ENCODE measurements at regions not wholly inside any gene's neighbourhood (a gene's known extent, or its start where the extent isn't known, plus 50 kb on each side); places are given as distances from the start of the nearest gene placed in this dataset.

DNA sequence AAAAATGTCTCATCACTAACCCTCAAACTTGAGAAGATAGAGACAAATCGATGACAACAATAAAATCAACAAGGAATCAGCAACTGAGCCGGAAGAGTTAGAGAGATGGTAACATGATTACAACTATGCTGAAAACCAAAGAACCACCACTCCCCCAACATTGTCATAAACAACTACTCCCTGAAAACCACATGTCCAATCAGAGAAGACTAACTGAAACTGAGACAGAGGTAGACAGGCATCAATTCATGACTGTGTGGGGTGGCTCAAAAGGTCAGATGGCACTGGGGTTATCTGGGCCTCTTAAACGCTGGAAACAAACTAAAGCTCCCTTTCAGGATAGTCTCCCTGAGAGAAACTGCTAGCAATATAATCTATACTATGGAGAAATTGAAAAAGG, 488.8 kb downstream of the KCTD12 start:
- 53% methylated on average over 3 of the region's 3 CpGs for WGBS
- H3K36me3 ChIP-seq (ENCODE audit: control insufficient read depth in 4 of 4, insufficient read depth in 3 of 4, low read depth in 1 of 4, low read length in 3 of 4): no peaks in the 10 kb centered on the region

DNA sequence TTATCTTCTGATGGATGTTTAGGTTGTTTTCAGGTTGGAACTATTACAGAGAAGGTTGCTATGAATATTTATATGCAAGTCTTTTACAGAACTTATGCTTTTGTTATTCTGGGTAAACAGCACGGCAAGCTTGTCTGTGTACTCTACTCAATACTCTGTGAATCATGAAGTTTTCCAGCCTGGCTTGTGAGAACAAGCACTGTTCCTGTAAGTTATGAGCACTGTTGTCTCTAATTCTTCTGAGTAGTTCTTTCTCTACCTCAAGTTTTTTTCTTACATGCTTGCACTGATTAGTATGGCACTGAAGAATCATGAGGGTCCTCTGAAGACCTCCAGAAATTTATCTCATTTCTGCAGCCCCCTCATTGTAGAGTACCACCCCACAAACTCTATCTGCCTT, 496.9 kb downstream of the KCTD12 start:
- no peak for TF ChIP-seq ZBTB33 (IDR thresholded peaks at IDR 0.05)
- TF ChIP-seq GABPA (IDR thresholded peaks at IDR 0.05 in 1 of 2, conservative IDR thresholded peaks at IDR 0.05 in 1 of 2): no peak
- no peak for TF ChIP-seq TAF1 (conservative IDR thresholded peaks at IDR 0.05)
- TF ChIP-seq NR2F2 (IDR thresholded peaks at IDR 0.05): no peak
- TF ChIP-seq JUND (IDR thresholded peaks at IDR 0.05): no peak
- no peak for TF ChIP-seq CTCF (IDR thresholded peaks at IDR 0.05; ENCODE audit: low read depth, low read length, missing input control)
- TF ChIP-seq RXRA (IDR thresholded peaks at IDR 0.05): no peak
- TF ChIP-seq EGR1 (IDR thresholded peaks at IDR 0.05; ENCODE audit: low read depth in 2 of 2): no peak
- no peak for TF ChIP-seq YY1 (IDR thresholded peaks at IDR 0.05)
- TF ChIP-seq RAD21 (IDR thresholded peaks at IDR 0.05): no peak
- TF ChIP-seq FOXA2 (IDR thresholded peaks at IDR 0.05): no peak
- no peak for TF ChIP-seq FOXA1 (IDR thresholded peaks at IDR 0.05)
- no peak for DNase-seq (ENCODE audit: low spot score)
- no peaks in the 10 kb centered on the region for H3K4me1 ChIP-seq (ENCODE audit: control insufficient read depth in 4 of 4, insufficient read depth in 4 of 4, low read length in 3 of 4)
- peaks cover 0 to 3% (median 0%) of the 10 kb centered on the region in 4 donors for H3K27me3 ChIP-seq (ENCODE audit: control insufficient read depth in 4 of 4, insufficient read depth in 4 of 4, low read length in 3 of 4)
- no peaks in the 10 kb centered on the region for H3K9me3 ChIP-seq (ENCODE audit: control insufficient read depth in 4 of 4, low read length in 3 of 4)
- no peak overlapping the region for H3K9ac ChIP-seq (ENCODE audit: low read depth in 1 of 2, low read length in 2 of 2)
- 53% methylated on average over 1 of the region's 1 CpG for WGBS
- H3K27ac ChIP-seq (ENCODE audit: low read depth in 1 of 2, low read length in 2 of 2): no peak overlapping the region
- H3K4me3 ChIP-seq (ENCODE audit: low read depth in 1 of 3, low read length in 3 of 3): no peak overlapping the region
- no peaks in the 10 kb centered on the region for H3K36me3 ChIP-seq (ENCODE audit: control insufficient read depth in 4 of 4, insufficient read depth in 3 of 4, low read depth in 1 of 4, low read length in 3 of 4)

More for the DNA sequence above, 488.8 kb downstream of the KCTD12 start:
- Histone ChIP-seq H3K9ac (ENCODE audit: low read depth in 1 of 2, low read length in 2 of 2) (no peak overlapping the region), H3K4me1 (ENCODE audit: control insufficient read depth in 4 of 4, insufficient read depth in 4 of 4, low read length in 3 of 4) (no peaks in the 10 kb centered on the region), H3K9me3 (ENCODE audit: control insufficient read depth in 4 of 4, low read length in 3 of 4) (peaks cover 0 to 3% (median 0%) of the 10 kb centered on the region in 4 donors), H3K4me3 (ENCODE audit: low read depth in 1 of 3, low read length in 3 of 3) (no peak overlapping the region), H3K27me3 (ENCODE audit: control insufficient read depth in 4 of 4, insufficient read depth in 4 of 4, low read length in 3 of 4) (no peaks in the 10 kb centered on the region), H3K27ac (ENCODE audit: low read depth in 1 of 2, low read length in 2 of 2) (no peak overlapping the region)
- no peak for DNase-seq (ENCODE audit: low spot score)
- TF ChIP-seq CTCF (IDR thresholded peaks at IDR 0.05; ENCODE audit: low read depth, low read length, missing input control) (no peak), ATF3 (IDR thresholded peaks at IDR 0.05) (no peak), JUND (IDR thresholded peaks at IDR 0.05) (no peak), TAF1 (conservative IDR thresholded peaks at IDR 0.05) (no peak), FOXA2 (IDR thresholded peaks at IDR 0.05) (no peak), EGR1 (IDR thresholded peaks at IDR 0.05; ENCODE audit: low read depth in 2 of 2) (no peak), HNF4A (conservative IDR thresholded peaks at IDR 0.05) (no peak), REST (IDR thresholded peaks at IDR 0.05) (no peak)

All from liver (tissue), 8 donors.